Nephron (organoid): ENCODE measurements at regions not wholly inside any gene's neighbourhood (a gene's known extent, or its start where the extent isn't known, plus 50 kb on each side); places are given as distances from the start of the nearest gene placed in this dataset.

ENCODE experiments used
- H3K27ac Mint-ChIP-seq, 3 experiments: 2 replicates each; pipeline ENCODE4 v1.8.0; 2020; ENCODE audit warnings: mixed read lengths in 3 of 3, mild to moderate bottlenecking in 2 of 3, moderate library complexity in 1 of 3
- H3K27me3 Mint-ChIP-seq: 2 replicates; pipeline ENCODE4 v1.8.0; 2021; ENCODE audit warnings: low read depth, mild to moderate bottlenecking, moderate library complexity, mixed read lengths
- H3K36me3 Mint-ChIP-seq: 2 replicates; pipeline ENCODE4 v1.8.0; 2020; ENCODE audit warnings: low read depth, mixed read lengths
- H3K4me1 Mint-ChIP-seq: 2 replicates; pipeline ENCODE4 v1.8.0; 2020; ENCODE audit warnings: mixed read lengths
- H3K4me3 Mint-ChIP-seq, 3 experiments: 2 replicates each; pipeline ENCODE4 v1.8.0; 2020; ENCODE audit warnings: mild to moderate bottlenecking in 3 of 3, mixed read lengths in 3 of 3, moderate library complexity in 2 of 3
- H3K9me3 Mint-ChIP-seq: 2 replicates; pipeline ENCODE4 v1.8.0; 2020; ENCODE audit warnings: mixed read lengths
- TF ChIP-seq, protein P1 (sequence below), 3 experiments: fragments of 200-600 bp; sonication (generic); IDR thresholded peaks; one replicate each; pipeline ENCODE4 v1.5.0; 2021; ENCODE audit warnings: antibody characterized with exemption in 3 of 3; ENCODE audit not compliant: unreplicated experiment in 3 of 3

DNA sequence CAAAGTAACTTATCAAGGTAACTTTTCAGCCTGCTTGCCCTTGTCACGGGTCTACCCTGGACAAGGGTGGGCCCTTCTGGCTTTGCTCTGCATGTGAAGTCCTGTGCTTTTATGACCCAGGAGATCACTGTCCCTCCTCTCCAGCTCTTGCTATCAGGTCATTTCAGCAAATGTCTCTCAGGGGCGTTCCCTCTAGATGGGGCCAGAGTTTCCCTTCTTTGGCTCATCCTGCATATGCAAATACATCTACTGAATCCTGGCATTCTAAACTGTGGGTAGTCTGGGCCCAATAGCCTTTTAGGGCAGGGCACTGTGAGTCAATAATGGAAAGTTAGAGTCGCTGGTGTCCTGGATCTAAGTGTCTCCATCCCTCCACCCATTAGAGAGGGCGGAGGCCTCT, 366.9 kb upstream of the USP24 start:
- H3K36me3 Mint-ChIP-seq: no peaks in the 10 kb centered on the region
- H3K4me1 Mint-ChIP-seq: peaks cover 49% of the 10 kb centered on the region

GRCh38 chr1:55580845-55581332, 365.7 kb upstream of the USP24 start:
- no peak overlapping the region for H3K4me3 Mint-ChIP-seq
- peaks cover 43% of the 10 kb centered on the region for H3K4me1 Mint-ChIP-seq
- H3K27ac Mint-ChIP-seq: peak overlapping the region in 2 of 3 experiments; percentile 19 to 41
- H3K9me3 Mint-ChIP-seq: no peaks in the 10 kb centered on the region
- H3K27me3 Mint-ChIP-seq: peaks cover 5% of the 10 kb centered on the region
- H3K36me3 Mint-ChIP-seq: no peaks in the 10 kb centered on the region
- TF ChIP-seq, protein P1, sequence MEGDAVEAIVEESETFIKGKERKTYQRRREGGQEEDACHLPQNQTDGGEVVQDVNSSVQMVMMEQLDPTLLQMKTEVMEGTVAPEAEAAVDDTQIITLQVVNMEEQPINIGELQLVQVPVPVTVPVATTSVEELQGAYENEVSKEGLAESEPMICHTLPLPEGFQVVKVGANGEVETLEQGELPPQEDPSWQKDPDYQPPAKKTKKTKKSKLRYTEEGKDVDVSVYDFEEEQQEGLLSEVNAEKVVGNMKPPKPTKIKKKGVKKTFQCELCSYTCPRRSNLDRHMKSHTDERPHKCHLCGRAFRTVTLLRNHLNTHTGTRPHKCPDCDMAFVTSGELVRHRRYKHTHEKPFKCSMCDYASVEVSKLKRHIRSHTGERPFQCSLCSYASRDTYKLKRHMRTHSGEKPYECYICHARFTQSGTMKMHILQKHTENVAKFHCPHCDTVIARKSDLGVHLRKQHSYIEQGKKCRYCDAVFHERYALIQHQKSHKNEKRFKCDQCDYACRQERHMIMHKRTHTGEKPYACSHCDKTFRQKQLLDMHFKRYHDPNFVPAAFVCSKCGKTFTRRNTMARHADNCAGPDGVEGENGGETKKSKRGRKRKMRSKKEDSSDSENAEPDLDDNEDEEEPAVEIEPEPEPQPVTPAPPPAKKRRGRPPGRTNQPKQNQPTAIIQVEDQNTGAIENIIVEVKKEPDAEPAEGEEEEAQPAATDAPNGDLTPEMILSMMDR (IDR thresholded peaks at IDR 0.05; ENCODE audit: unreplicated experiment in 3 of 3): no peak

More for the DNA sequence above, 366.9 kb upstream of the USP24 start:
- Mint-ChIP-seq H3K9me3 (no peaks in the 10 kb centered on the region), H3K27me3 (peaks cover 10% of the 10 kb centered on the region), H3K27ac (peak overlapping the region in 1 of 3 experiments; percentile 36), H3K4me3 (no peak overlapping the region)
- TF ChIP-seq, protein P1 (IDR thresholded peaks at IDR 0.05; ENCODE audit: unreplicated experiment in 3 of 3): no peak

GRCh38 chr1:55579332-55580001, 364.3 kb upstream of the USP24 start:
- H3K4me3 Mint-ChIP-seq: no peak overlapping the region

GRCh38 chr1:55578646-55579045, 363.5 kb upstream of the USP24 start:
- peaks cover 5% of the 10 kb centered on the region for H3K27me3 Mint-ChIP-seq
- H3K9me3 Mint-ChIP-seq: no peaks in the 10 kb centered on the region
- no peak overlapping the region for H3K27ac Mint-ChIP-seq
- H3K4me1 Mint-ChIP-seq: peaks cover 25% of the 10 kb centered on the region
- no peaks in the 10 kb centered on the region for H3K36me3 Mint-ChIP-seq
- H3K4me3 Mint-ChIP-seq: no peak overlapping the region
- TF ChIP-seq, protein P1 (IDR thresholded peaks at IDR 0.05; ENCODE audit: unreplicated experiment in 3 of 3): no peak

More at GRCh38 chr1:55579332-55580001, 364.3 kb upstream of the USP24 start:
- Mint-ChIP-seq H3K27ac (peak overlapping the region in 2 of 3 experiments; percentile 15 to 42), H3K36me3 (no peaks in the 10 kb centered on the region), H3K27me3 (peaks cover 5% of the 10 kb centered on the region), H3K9me3 (no peaks in the 10 kb centered on the region), H3K4me1 (peaks cover 30% of the 10 kb centered on the region)
- TF ChIP-seq, protein P1 (IDR thresholded peaks at IDR 0.05; ENCODE audit: unreplicated experiment in 3 of 3): no peak

GRCh38 chr1:55575571-55576279, 360.6 kb upstream of the USP24 start:
- Mint-ChIP-seq H3K4me3 (no peak overlapping the region), H3K4me1 (peaks cover 18% of the 10 kb centered on the region), H3K9me3 (no peaks in the 10 kb centered on the region), H3K27me3 (no peaks in the 10 kb centered on the region), H3K27ac (no peak overlapping the region), H3K36me3 (no peaks in the 10 kb centered on the region)
- TF ChIP-seq, protein P1 (IDR thresholded peaks at IDR 0.05; ENCODE audit: unreplicated experiment in 3 of 3): no peak
